ENCODE measurements at regions not wholly inside any gene's neighbourhood (a gene's known extent, or its start where the extent isn't known, plus 50 kb on each side); places are given as distances from the start of the nearest gene placed in this dataset.

DNA sequence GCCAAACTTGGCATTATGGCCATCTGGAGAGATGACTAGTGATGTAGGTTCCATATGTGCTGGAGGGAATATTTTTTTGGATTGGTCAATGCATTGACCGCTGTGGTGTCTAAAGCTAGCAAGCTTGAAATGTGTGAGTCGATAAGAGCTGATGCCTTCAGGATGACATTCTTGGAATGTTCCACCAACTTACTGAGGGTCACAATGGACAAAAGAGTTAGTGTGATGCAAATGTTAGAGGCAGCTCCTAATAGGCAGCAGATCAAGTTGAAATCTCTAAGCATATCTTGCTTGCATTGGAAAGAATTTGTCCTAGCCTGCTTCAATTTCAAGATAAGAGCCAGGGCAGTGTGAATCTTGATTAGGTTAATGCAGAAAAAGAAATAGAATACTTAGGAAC is 210.4 kb upstream of the AFF2 start:
- Histone ChIP-seq H3K79me2 (ENCODE audit: control insufficient read depth, insufficient read depth, low read length) (no peaks in the 10 kb centered on the region), H3K36me3 (ENCODE audit: control insufficient read depth in 2 of 2, extremely low read depth in 1 of 2, insufficient read depth in 2 of 2, low read length in 2 of 2) (no peaks in the 10 kb centered on the region), H3K27me3 (ENCODE audit: control insufficient read depth in 2 of 2, insufficient read depth in 2 of 2, low read length in 2 of 2) (no peaks in the 10 kb centered on the region), H3K9ac (replicated peaks; ENCODE audit: extremely low read depth, insufficient read depth, low read length) (no peak overlapping the region), H2AFZ (ENCODE audit: low read depth, low read length) (no peak overlapping the region), H3K4me2 (ENCODE audit: insufficient read depth, low read length) (no peak overlapping the region), H4K20me1 (replicated peaks; ENCODE audit: control insufficient read depth, extremely low read depth, insufficient read depth, low read length) (no peaks in the 10 kb centered on the region), H3K27ac (ENCODE audit: insufficient read depth, low read depth, low read length) (no peak overlapping the region), H3K4me3 (replicated peaks in 1 of 3; ENCODE audit: insufficient read depth in 1 of 3, low read depth in 1 of 3, low read length in 3 of 3) (no peak overlapping the region), H3K9me1 (replicated peaks; ENCODE audit: control insufficient read depth, extremely low read depth, insufficient read depth, low read length) (no peaks in the 10 kb centered on the region), H3K9me3 (replicated peaks; ENCODE audit: control insufficient read depth, insufficient read depth, low read length) (no peaks in the 10 kb centered on the region), H3K4me1 (ENCODE audit: control insufficient read depth, extremely low read depth, insufficient read depth, low read length) (peaks cover 13% of the 10 kb centered on the region)
- FAIRE-seq (peak; percentile 52), DNase-seq (ENCODE audit: low read depth, low spot score) (no peak)
- POLR2A ChIA-PET, result no interaction called here
- intact Hi-C loops (cut with micrococcal nuclease) (loop anchor here (10.0 kb wide), 1 partner anchor 215 kb away; the partner anchor contains the start of gene AFF2), dilution Hi-C loops (cut with MboI; ENCODE audit: extremely low pct_ligation_motif_present, low sequenced_read_pairs) (no loop called here)
- CTCF ChIA-PET, result no interaction called here
- no peak for TF ChIP-seq CTCF (IDR thresholded peaks at IDR 0.05; ENCODE audit: extremely low read depth in 1 of 2, insufficient read depth in 1 of 2, low read depth in 1 of 2, low read length in 2 of 2)
- no peak for TF ChIP-seq MYC (IDR thresholded peaks at IDR 0.05; ENCODE audit: low read depth, low read length)
- no peak for TF ChIP-seq POLR2AphosphoS5 (IDR thresholded peaks at IDR 0.05; ENCODE audit: insufficient read depth, low read depth, low read length)
- no peak for TF ChIP-seq EZH2 (IDR thresholded peaks at IDR 0.05; ENCODE audit: borderline replicate concordance, low read depth, low read length, severe bottlenecking)
- TF ChIP-seq, protein P1, sequence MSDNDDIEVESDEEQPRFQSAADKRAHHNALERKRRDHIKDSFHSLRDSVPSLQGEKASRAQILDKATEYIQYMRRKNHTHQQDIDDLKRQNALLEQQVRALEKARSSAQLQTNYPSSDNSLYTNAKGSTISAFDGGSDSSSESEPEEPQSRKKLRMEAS (IDR thresholded peaks at IDR 0.05; ENCODE audit: insufficient read depth, insufficient read length), result no peak
- TF ChIP-seq GATA2 (IDR thresholded peaks at IDR 0.05; ENCODE audit: insufficient read depth, insufficient read length, low read depth, low read length), result no peak
- no peak for TF ChIP-seq POLR2A (IDR thresholded peaks at IDR 0.05; ENCODE audit: low read depth, low read length)
- TF ChIP-seq JUN (IDR thresholded peaks at IDR 0.05; ENCODE audit: borderline replicate concordance, insufficient read depth, insufficient read length, low read depth), result no peak
- no peak for TF ChIP-seq FOS (IDR thresholded peaks at IDR 0.05; ENCODE audit: borderline replicate concordance, insufficient read depth, low read length)
- no TSS peak for BruUV-seq (replicated peaks)

Measured in endothelial cell of umbilical vein (primary cell).